Breast epithelium (tissue), 4 donors: ENCODE measurements at regions not wholly inside any gene's neighbourhood (a gene's known extent, or its start where the extent isn't known, plus 50 kb on each side); places are given as distances from the start of the nearest gene placed in this dataset.

ENCODE experiments used
- DNase-seq, 2 donors: peaks; one replicate each; pipeline ENCODE4 v3.0.0-alpha.2; 2019; ENCODE audit warnings: low spot score in 2 of 2
- H3K27ac ChIP-seq, 2 donors: fragments of 200-600 bp; sonication (generic) in 1 of 2; one replicate each; pipeline ENCODE4 v1.5.1; 2016 to 2019; ENCODE audit warnings: mild to moderate bottlenecking in 1 of 2
- H3K27me3 ChIP-seq, 2 donors: fragments of 200-600 bp; sonication (generic) in 1 of 2; one replicate each; pipeline versions ENCODE4 v1.5.1 to v1.6.0; 2017 to 2019; ENCODE audit warnings: control low read depth in 1 of 2, mild to moderate bottlenecking in 1 of 2
- H3K36me3 ChIP-seq: fragments of 200-600 bp; one replicate; pipeline ENCODE4 v1.5.1; 2019
- H3K4me1 ChIP-seq, 2 donors: fragments of 200-600 bp; sonication (generic); one replicate each; pipeline ENCODE4 v1.5.1; 2016 to 2019; ENCODE audit warnings: control low read depth in 1 of 2
- H3K4me3 ChIP-seq, 3 donors: fragments of 200-600 bp; sonication (generic); 1 replicate in 2 of 3; 2 replicates in 1 of 3; pipeline ENCODE4 v1.5.1; 2016 to 2019; ENCODE audit warnings: mild to moderate bottlenecking in 3 of 3, moderate library complexity in 2 of 3
- H3K9me3 ChIP-seq, 2 donors: fragments of 200-600 bp; sonication (generic) in 1 of 2; one replicate each; pipeline ENCODE4 v1.5.1; 2016 to 2019; ENCODE audit warnings: control low read depth in 1 of 2
- CTCF ChIP-seq, 3 donors: fragments of 450-650 bp; IDR thresholded peaks; one replicate each; pipeline ENCODE4 v1.5.1; 2016 to 2017; ENCODE audit warnings: antibody characterized with exemption in 3 of 3, mild to moderate bottlenecking in 3 of 3, moderate library complexity in 3 of 3
- POLR2A ChIP-seq: fragments of 450-650 bp; IDR thresholded peaks from one replicate; pipeline ENCODE4 v1.6.1; 2016; ENCODE audit warnings: antibody characterized with exemption, mild to moderate bottlenecking, moderate library complexity
- POLR2AphosphoS5 ChIP-seq, 3 donors: sonication (generic); formaldehyde crosslinking; IDR thresholded peaks; one replicate each; pipeline ENCODE4 v1.6.1; 2017; ENCODE audit warnings: antibody characterized with exemption in 3 of 3
- intact Hi-C: fragments of 100-400 bp; cut with DNase I; formaldehyde crosslinking; loops from one replicate; pipeline ENCODE4 v1.15.1; 2023; ENCODE audit warnings: low total_unique reads

GRCh38 chr16:16988963-16989362, 481.8 kb downstream of the XYLT1 start:
- Histone ChIP-seq H3K27me3 (no peaks in the 10 kb centered on the region), H3K9me3 (no peaks in the 10 kb centered on the region), H3K36me3 (no peaks in the 10 kb centered on the region), H3K4me1 (no peaks in the 10 kb centered on the region), H3K4me3 (no peak overlapping the region), H3K27ac (no peak overlapping the region)
- DNase-seq, result no peak
- intact Hi-C loops, result no loop called here
- TF ChIP-seq POLR2AphosphoS5 (IDR thresholded peaks at IDR 0.05) (no peak), CTCF (IDR thresholded peaks at IDR 0.05) (no peak), POLR2A (no peak)

- Histone ChIP-seq H3K27ac (no peak overlapping the region), H3K36me3 (no peaks in the 10 kb centered on the region), H3K9me3 (no peaks in the 10 kb centered on the region), H3K27me3 (no peaks in the 10 kb centered on the region), H3K4me1 (no peaks in the 10 kb centered on the region), H3K4me3 (no peak overlapping the region)
- intact Hi-C loops, result no loop called here
- TF ChIP-seq POLR2A, result no peak
- no peak for TF ChIP-seq CTCF (IDR thresholded peaks at IDR 0.05)
- no peak for TF ChIP-seq POLR2AphosphoS5 (IDR thresholded peaks at IDR 0.05)
- DNase-seq, result no peak
Measured at GRCh38 chr16:16989368-16989767, 481.4 kb downstream of the XYLT1 start.

GRCh38 chr16:16991711-16992110, 479.0 kb downstream of the XYLT1 start:
- no peaks in the 10 kb centered on the region for H3K4me1 ChIP-seq
- H3K36me3 ChIP-seq, result no peaks in the 10 kb centered on the region
- DNase-seq, result no peak
- H3K27ac ChIP-seq, result no peak overlapping the region
- no peak for TF ChIP-seq CTCF (IDR thresholded peaks at IDR 0.05)
- TF ChIP-seq POLR2A, result no peak
- TF ChIP-seq POLR2AphosphoS5 (IDR thresholded peaks at IDR 0.05), result no peak
- no peaks in the 10 kb centered on the region for H3K27me3 ChIP-seq
- H3K9me3 ChIP-seq, result no peaks in the 10 kb centered on the region
- intact Hi-C loops, result no loop called here
- no peak overlapping the region for H3K4me3 ChIP-seq

GRCh38 chr16:16992975-16993765, 477.6 kb downstream of the XYLT1 start:
- intact Hi-C loops, result no loop called here
- Histone ChIP-seq H3K36me3 (no peaks in the 10 kb centered on the region), H3K4me1 (no peaks in the 10 kb centered on the region), H3K27ac (no peak overlapping the region), H3K27me3 (no peaks in the 10 kb centered on the region), H3K9me3 (no peaks in the 10 kb centered on the region), H3K4me3 (no peak overlapping the region)
- no peak for DNase-seq
- no peak for TF ChIP-seq POLR2A
- TF ChIP-seq POLR2AphosphoS5 (IDR thresholded peaks at IDR 0.05), result no peak
- TF ChIP-seq CTCF (IDR thresholded peaks at IDR 0.05), result no peak

- Histone ChIP-seq H3K27me3 (no peaks in the 10 kb centered on the region), H3K36me3 (no peaks in the 10 kb centered on the region), H3K9me3 (no peaks in the 10 kb centered on the region), H3K27ac (no peak overlapping the region), H3K4me3 (no peak overlapping the region), H3K4me1 (no peaks in the 10 kb centered on the region)
- no peak for DNase-seq
- intact Hi-C loops, result no loop called here
- TF ChIP-seq POLR2AphosphoS5 (IDR thresholded peaks at IDR 0.05) (no peak), POLR2A (no peak), CTCF (IDR thresholded peaks at IDR 0.05) (no peak)
Measured at GRCh38 chr16:16994831-16995230, 475.9 kb downstream of the XYLT1 start.
